ENCODE measurements at regions not wholly inside any gene's neighbourhood (a gene's known extent, or its start where the extent isn't known, plus 50 kb on each side); places are given as distances from the start of the nearest gene placed in this dataset.

DNA sequence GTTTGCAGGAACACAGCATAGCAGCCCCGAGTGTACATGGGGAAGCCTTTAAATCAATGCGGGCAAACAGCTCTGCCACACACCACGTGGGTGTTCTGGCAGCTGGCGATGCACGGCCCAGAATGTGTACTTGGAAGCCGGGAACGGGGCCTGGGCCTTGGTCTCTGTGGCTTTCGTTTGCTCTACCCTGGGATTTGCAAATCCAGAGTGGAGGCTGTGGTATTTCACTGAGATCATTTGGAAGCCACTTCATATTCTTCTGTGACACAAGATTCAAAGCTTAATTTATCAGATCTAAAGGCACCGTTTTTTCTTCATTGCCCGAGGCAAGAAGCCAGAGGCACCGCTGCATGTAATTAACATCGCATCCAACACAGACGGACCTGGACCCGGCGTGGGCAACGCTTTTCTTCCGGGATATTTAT, 246.3 kb upstream of the MYT1L start:
- TF ChIP-seq POLR2A (IDR thresholded peaks at IDR 0.05) (no peak), CTCF (IDR thresholded peaks at IDR 0.05) (no peak)

Measured in body of pancreas (tissue), 4 donors.